IPS DF 6.9 (cell line): ENCODE measurements at regions not wholly inside any gene's neighbourhood (a gene's known extent, or its start where the extent isn't known, plus 50 kb on each side); places are given as distances from the start of the nearest gene placed in this dataset.

ENCODE experiments used
- DNase-seq: peaks from one replicate; pipeline ENCODE4 v3.0.0-alpha.2; 2013; ENCODE audit warnings: low read depth, low spot score
- H3K27ac ChIP-seq: one replicate; pipeline ENCODE4 v1.5.1; 2013; ENCODE audit warnings: low read length, control low read depth
- H3K27me3 ChIP-seq: 2 replicates; pipeline ENCODE4 v1.6.1; 2013; ENCODE audit warnings: mild to moderate bottlenecking, low read length; ENCODE audit not compliant: control insufficient read depth, insufficient read depth
- H3K36me3 ChIP-seq: 2 replicates; pipeline ENCODE4 v1.6.1; 2013; ENCODE audit warnings: low read length; ENCODE audit not compliant: control insufficient read depth, insufficient read depth
- H3K4me1 ChIP-seq: 2 replicates; pipeline ENCODE4 v1.6.1; 2013; ENCODE audit warnings: low read length; ENCODE audit not compliant: control insufficient read depth, insufficient read depth
- H3K4me3 ChIP-seq: 2 replicates; pipeline ENCODE4 v1.5.1; 2013; ENCODE audit warnings: mild to moderate bottlenecking, low read length
- H3K9me3 ChIP-seq: 2 replicates; pipeline ENCODE4 v1.6.1; 2013; ENCODE audit warnings: low read length, inconsistent platforms; ENCODE audit not compliant: control insufficient read depth, insufficient read depth
- WGBS: extraction: QIAGEN DNeasy Blood & Tissue Kit; methylation state at CpG from one replicate; pipeline ENCODE4 v1.1.7; 2013; ENCODE audit warnings: mixed read lengths, missing lambda C conversion rate; ENCODE audit not compliant: insufficient read length, insufficient coverage; 5-methylcytosine and 5-hydroxymethylcytosine counted together

DNA sequence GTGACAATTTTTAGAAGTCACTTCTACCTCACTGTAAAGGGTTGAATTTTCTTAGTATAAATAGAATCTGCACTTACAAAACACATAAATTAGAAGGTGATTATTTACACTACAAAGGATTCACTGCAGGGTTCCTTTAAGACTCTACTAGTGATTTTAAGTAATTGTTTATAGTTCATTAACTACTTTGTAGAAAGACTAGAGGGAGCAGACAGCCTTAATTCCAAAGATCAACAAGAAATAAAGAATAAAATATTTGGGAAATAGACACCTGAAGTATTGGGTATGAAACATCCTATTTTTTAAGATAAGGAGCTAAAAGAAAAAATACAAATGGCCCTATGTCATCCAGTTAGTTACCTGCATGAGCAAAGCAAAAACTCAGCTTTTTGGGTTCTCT lies 360.5 kb upstream of the ALCAM start:
- H3K4me1 ChIP-seq = no peaks in the 10 kb centered on the region
- H3K4me3 ChIP-seq = no peak overlapping the region
- H3K27me3 ChIP-seq = no peaks in the 10 kb centered on the region
- no peak for DNase-seq
- no peaks in the 10 kb centered on the region for H3K9me3 ChIP-seq
- no peaks in the 10 kb centered on the region for H3K36me3 ChIP-seq
- H3K27ac ChIP-seq = no peak overlapping the region

DNA sequence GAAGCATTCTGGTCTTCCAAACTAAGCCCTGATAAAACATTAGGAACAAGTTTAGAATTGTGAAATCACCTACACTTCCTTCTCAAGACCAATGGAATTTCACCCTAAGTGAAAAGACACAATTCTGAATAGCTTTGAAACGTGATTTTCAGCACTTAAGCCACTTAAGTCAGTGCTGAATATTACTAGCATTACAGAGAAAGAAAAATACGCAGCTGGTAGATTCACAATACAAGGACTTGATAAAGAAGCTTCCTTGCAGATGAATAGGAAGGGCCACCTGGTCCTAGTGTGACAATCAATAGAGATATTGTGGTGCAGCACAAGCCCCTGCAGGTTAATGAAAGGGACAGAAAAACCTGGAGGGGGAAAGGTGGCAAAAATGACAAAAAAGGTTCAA lies 353.1 kb upstream of the ALCAM start:
- Histone ChIP-seq H3K27ac (no peak overlapping the region), H3K36me3 (no peaks in the 10 kb centered on the region), H3K9me3 (no peaks in the 10 kb centered on the region), H3K4me1 (no peaks in the 10 kb centered on the region), H3K4me3 (no peak overlapping the region), H3K27me3 (no peaks in the 10 kb centered on the region)
- peak; percentile 22 for DNase-seq
- WGBS = no CpG with 5 or more reads among the region's 2 CpGs

DNA sequence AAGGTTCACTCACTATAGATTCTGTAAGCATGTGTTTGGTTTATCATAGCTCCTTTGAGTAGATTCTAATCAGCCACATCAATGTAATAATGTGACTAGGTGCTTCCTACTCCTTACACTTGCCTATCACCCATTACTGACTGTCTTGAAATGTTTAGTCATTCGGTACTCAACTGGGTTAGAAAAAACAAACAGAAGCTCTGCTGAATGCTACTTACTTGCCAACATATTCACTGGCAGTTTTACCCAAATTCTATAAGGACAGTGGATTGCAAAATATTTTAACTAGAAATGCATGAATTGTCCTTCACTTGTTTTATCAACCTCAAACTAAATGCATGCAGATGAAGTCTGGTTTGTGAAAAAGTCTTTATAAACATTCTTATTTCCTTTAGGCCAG lies 352.1 kb upstream of the ALCAM start:
- Histone ChIP-seq H3K27me3 (no peaks in the 10 kb centered on the region), H3K9me3 (no peaks in the 10 kb centered on the region), H3K4me3 (no peak overlapping the region), H3K27ac (no peak overlapping the region), H3K4me1 (no peaks in the 10 kb centered on the region), H3K36me3 (no peaks in the 10 kb centered on the region)
- no CpG with 5 or more reads among the region's 1 CpG for WGBS
- no peak for DNase-seq

DNA sequence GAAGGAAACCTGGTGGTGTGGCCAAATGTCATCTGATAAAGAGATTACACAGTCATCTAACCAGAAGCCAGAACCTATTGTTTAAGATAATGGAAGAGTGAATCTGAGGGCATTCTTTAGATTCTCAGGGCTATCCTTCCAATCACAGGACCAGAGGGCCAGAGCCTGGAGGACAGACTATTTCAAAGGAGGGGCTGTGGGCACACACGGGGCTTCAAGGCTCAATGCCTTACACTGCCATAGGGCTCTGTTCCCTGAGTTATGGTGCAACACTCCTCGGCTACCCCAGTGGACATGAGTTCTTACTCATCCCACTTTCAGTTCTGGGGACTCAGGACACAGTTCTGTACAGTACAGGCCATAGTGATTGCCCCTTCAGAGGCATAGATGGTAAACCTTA lies 343.9 kb upstream of the ALCAM start:
- Histone ChIP-seq H3K9me3 (no peaks in the 10 kb centered on the region), H3K27ac (no peak overlapping the region), H3K36me3 (no peaks in the 10 kb centered on the region), H3K4me1 (no peaks in the 10 kb centered on the region), H3K4me3 (no peak overlapping the region), H3K27me3 (no peaks in the 10 kb centered on the region)
- no CpG with 5 or more reads among the region's 2 CpGs for WGBS
- DNase-seq = no peak

DNA sequence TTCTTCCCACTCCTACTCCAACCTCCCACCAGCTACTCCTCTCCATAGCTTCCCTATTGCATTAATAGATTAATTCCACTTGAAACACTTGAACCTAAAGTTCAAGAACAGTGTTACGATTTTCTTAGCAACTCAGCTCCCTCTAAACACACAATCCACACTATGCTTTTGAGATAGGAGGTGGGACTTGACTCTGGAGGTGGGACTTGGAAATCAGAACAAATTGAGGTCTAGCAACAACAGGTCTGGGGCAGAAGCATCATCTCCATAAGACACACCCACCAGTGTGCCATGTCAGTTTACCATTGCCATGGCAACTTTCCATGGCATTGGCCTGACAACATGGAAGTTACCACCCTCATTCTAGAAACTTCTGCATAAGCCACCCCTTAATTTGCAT lies 336.5 kb upstream of the ALCAM start:
- no peak overlapping the region for H3K27ac ChIP-seq
- no peaks in the 10 kb centered on the region for H3K27me3 ChIP-seq
- no peak overlapping the region for H3K4me3 ChIP-seq
- no peak for DNase-seq
- no peaks in the 10 kb centered on the region for H3K36me3 ChIP-seq
- no peaks in the 10 kb centered on the region for H3K9me3 ChIP-seq
- WGBS = no CpG with 5 or more reads among the region's 1 CpG
- no peaks in the 10 kb centered on the region for H3K4me1 ChIP-seq

DNA sequence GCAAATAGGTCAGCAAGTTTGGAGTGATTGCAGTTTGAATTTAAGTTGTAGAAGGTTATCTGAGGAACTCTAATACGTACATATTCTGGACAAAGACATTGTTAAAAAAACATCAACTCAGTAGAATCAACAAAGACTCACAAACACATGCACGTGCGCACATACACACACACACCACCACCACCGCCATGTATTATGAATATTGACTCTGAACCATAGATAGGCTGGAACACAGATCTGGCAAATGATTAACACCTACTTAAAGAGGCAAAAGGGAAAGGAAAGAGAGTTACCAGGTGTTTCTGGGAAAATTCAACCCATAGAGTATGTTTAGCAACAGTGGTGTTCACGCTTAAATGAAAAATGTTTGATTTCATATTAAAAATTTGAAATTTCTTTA lies 334.2 kb upstream of the ALCAM start:
- WGBS = no CpG with 5 or more reads among the region's 5 CpGs
- DNase-seq = no peak
- no peaks in the 10 kb centered on the region for H3K36me3 ChIP-seq
- no peak overlapping the region for H3K4me3 ChIP-seq
- no peaks in the 10 kb centered on the region for H3K9me3 ChIP-seq
- no peaks in the 10 kb centered on the region for H3K4me1 ChIP-seq
- H3K27ac ChIP-seq = no peak overlapping the region
- H3K27me3 ChIP-seq = no peaks in the 10 kb centered on the region

DNA sequence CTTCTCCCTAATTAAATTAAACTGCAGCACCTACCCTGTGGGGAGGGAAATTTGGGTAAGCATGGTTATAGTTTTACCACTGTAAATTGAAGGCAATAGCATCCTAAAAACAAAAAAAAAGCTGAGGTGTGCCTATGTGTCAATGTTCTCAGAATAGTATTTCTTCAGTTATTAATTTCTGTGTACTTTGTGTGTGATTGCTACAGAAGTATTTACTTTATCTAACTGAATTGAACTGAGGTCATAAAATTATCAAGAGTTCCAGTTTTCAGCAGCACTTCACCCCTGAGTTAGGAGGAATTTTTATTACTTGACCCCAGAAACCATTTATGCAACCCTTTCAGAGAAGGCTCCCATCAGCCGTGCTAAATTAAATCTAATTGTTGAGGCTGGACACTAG lies 333.6 kb upstream of the ALCAM start:
- Histone ChIP-seq H3K4me3 (no peak overlapping the region), H3K27ac (no peak overlapping the region), H3K36me3 (no peaks in the 10 kb centered on the region), H3K27me3 (no peaks in the 10 kb centered on the region), H3K4me1 (no peaks in the 10 kb centered on the region), H3K9me3 (no peaks in the 10 kb centered on the region)
- WGBS = no CpG with 5 or more reads among the region's 1 CpG
- no peak for DNase-seq

DNA sequence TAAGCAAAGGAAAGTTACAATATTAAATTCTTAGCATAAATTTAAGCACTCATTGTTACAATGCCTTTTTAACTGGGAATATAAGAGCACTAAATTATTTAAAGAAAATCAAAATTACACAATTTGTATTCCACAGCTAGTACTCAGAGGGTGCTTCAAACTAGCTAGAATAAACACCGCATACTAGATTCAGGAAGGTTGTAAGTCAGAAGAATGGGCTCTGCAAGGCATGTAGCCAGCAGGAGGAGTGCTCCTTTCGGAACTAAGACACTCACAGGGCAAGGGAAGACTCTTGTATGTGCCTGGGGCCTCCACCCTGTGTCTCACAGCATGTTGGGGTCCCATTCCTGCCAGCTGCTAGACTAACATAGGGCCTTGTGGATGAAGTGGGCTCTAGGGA lies 327.7 kb upstream of the ALCAM start:
- DNase-seq = no peak
- Histone ChIP-seq H3K27me3 (no peaks in the 10 kb centered on the region), H3K4me3 (no peak overlapping the region), H3K9me3 (no peaks in the 10 kb centered on the region), H3K36me3 (no peaks in the 10 kb centered on the region), H3K4me1 (no peaks in the 10 kb centered on the region), H3K27ac (no peak overlapping the region)
- no CpG with 5 or more reads among the region's 2 CpGs for WGBS

DNA sequence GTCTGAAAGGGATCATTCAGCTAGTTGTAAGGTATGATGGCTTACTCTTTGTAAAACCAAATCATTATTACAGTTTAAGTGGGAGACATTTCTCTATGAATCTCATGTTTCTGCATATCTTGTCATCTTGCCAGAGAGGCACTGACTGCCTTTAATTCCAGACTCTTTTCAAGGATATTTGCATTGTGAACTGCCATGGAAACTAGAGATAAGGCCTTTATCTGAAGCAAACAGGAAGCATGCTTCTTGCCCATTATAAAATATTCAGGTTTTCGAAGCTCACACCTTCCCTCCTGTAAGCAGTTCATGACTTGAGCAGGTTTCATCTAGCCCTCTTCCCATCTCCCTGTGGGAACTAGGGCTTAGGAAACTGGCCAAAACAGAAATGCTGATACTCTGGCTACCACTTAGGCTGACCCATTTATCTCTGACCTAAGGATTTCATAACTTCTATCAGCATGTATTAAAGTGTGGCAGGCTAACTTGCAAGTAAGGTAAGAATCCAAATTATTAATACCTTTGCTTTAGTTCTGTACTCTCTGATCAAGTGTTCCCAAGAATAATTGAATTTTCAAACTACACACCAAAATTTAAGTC lies 326.6 kb upstream of the ALCAM start:
- Histone ChIP-seq H3K27ac (no peak overlapping the region), H3K4me1 (no peaks in the 10 kb centered on the region), H3K27me3 (no peaks in the 10 kb centered on the region), H3K36me3 (no peaks in the 10 kb centered on the region), H3K4me3 (no peak overlapping the region), H3K9me3 (no peaks in the 10 kb centered on the region)
- no peak for DNase-seq
- no CpG with 5 or more reads among the region's 1 CpG for WGBS

DNA sequence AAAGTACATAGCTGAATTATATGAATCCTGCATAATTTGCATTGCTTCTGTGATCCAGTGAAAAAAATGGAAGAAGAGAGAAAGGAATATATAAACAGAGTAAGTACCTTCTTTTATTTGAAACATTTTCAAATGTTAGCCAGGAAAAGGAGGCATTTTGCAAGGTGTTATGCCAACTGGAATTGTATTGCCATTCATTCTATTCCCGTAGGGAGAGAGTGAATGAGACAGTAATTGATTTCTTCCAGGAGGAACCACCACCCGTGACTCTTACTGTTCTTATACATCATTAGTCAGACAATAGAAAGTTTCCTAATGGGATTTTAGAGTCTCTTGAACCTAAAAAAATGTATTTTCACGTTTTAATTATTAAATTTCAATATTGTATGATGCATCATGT lies 324.1 kb upstream of the ALCAM start:
- DNase-seq = no peak

DNA sequence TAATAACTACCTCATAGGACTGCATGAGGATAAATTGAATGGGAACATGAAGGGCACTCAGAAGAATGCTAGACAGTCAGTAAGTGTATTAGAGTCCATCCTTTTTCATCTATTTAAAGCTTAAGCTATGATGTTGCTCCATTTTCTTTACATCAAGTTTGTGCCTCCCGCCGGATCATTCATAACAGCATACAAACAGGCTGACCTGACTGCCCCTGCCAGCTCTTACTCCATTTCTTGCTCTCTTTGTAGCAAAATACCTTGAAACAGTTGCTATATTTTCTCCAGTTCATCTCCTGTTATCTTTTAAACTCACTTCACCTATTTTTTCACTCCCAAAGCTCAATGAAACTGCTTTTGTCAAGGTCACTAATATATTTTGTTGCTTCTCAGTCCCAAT lies 315.6 kb upstream of the ALCAM start:
- DNase-seq = no peak
- WGBS = no CpG with 5 or more reads among the region's 2 CpGs
- Histone ChIP-seq H3K9me3 (no peaks in the 10 kb centered on the region), H3K27me3 (no peaks in the 10 kb centered on the region), H3K4me1 (no peaks in the 10 kb centered on the region), H3K27ac (no peak overlapping the region), H3K4me3 (no peak overlapping the region), H3K36me3 (no peaks in the 10 kb centered on the region)

More for the DNA sequence above, 324.1 kb upstream of the ALCAM start:
- Histone ChIP-seq H3K4me1 (no peaks in the 10 kb centered on the region), H3K9me3 (no peaks in the 10 kb centered on the region), H3K4me3 (no peak overlapping the region), H3K27ac (no peak overlapping the region), H3K27me3 (no peaks in the 10 kb centered on the region), H3K36me3 (no peaks in the 10 kb centered on the region)
- WGBS = no CpG with 5 or more reads among the region's 3 CpGs
